HG02852 (cell line): ENCODE measurements at regions not wholly inside any gene's neighbourhood (a gene's known extent, or its start where the extent isn't known, plus 50 kb on each side); places are given as distances from the start of the nearest gene placed in this dataset.
"Not testable (repeated sequence)": the region's sequence is repeated elsewhere in the genome, so short reads cannot be mapped to it uniquely, and the experiment has no call there.

Experiments used
- ATAC-seq: cut with Tn5 transposase; IDR thresholded peaks from one replicate; pipeline ENCODE4 v1.9.1; 2021; ENCODE audit warnings: mild to moderate bottlenecking, moderate library complexity; ENCODE audit not compliant: unreplicated experiment

GRCh38 chr3:95781598-95781997, 1032.8 kb upstream of the EPHA6 start:
- no peak for ATAC-seq

DNA sequence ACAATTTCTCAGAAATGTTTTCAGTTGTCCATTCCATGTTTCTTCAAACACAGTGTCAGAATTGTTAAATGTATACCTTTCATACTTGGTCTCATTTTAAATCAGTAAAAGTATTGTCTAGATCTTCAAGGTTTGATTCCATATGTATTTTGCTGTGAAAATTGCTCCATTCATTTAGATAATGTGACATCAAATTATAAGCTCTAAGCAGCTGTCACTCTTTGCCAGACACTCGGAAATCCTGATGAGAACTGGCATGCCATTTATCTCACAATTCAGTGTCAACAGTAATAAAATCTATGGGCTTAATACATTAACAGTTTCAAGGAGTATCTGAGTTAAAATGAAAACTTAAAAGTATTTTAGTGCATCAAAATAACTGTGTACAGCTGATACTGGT, 1025.3 kb upstream of the EPHA6 start:
- no peak for ATAC-seq

DNA sequence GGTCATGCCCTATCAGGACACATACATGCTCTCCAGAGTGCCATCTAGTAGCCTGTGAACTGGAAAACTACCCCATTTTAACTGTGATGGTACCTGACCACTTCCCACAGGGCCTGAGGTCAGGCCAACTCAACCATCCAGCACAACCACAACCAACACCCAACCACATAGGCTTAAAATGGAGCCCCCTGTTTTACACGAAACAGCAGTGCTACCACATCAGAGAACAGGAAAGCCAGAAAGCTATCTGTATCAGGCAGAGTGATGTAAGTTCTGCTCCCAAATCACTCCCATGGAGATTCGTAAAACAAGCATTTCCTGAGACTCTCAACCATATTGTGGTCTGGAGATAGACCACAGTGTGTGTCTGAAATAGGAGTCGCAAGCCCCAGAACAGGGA, 1017.3 kb upstream of the EPHA6 start:
- ATAC-seq, result no peak

DNA sequence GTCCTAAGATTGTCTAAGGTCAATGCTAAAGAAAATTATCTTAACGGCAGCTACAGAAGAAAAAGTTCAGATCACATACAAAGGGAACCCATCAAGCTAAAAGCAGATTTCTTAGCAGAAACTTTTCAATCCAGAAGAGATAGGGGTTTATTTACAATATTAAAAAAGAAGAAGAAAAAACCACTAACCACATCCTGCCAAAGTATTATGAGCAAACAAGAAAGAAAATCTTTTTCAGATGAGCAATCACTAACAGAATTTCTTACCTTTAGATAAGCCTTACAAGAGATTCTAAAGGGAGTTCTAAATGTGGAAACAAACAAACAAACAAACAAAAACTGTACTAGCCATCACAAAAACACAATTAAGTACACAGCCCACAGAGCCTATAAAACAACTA, 1015.8 kb upstream of the EPHA6 start:
- ATAC-seq, result no peak

- ATAC-seq, result no peak
These were observed 1003.9 kb upstream of the EPHA6 start for GRCh38 chr3:95810462-95810861.

DNA sequence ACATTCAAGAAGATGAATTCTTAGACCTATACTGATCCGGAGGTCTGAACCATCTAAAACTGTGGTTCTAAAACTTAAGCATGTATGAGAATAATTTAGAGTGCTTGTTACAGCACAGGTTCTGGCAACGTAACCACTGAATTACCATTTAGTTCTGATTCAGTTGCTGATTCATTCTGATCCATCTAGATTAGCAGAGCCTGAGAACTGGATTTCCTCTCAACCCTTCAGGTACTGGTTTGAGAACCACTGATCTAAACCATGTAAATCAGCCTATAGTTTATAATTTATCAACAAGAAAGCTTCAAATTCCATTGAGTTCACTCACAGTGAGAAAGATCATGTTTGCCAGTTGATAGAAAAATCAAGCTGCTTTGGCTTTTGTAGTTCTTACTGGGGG, 1001.1 kb upstream of the EPHA6 start:
- no peak for ATAC-seq

GRCh38 chr3:95815828-95816227, 998.6 kb upstream of the EPHA6 start:
- no peak for ATAC-seq

DNA sequence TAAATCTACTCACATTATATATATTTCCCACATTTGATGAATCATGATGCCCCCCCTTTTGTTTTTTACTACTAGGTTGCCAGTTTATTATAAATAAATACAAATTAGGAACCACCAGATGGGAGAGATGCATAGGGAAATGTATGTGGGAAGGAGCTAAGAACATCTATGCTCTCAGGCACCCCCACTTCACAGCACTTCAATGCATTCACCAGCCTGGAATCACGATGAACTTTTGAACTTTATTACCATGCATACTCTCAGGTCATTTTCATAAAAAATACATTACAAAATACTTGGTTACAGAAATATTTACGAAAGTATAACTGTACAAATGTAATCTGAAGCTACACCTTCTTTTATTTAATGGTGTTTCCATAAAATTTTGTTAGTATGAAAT, 988.0 kb upstream of the EPHA6 start:
- no peak for ATAC-seq

GRCh38 chr3:95832146-95832545, 982.2 kb upstream of the EPHA6 start:
- no peak for ATAC-seq

GRCh38 chr3:95860628-95861027, 953.8 kb upstream of the EPHA6 start:
- not testable (repeated sequence) for ATAC-seq

GRCh38 chr3:95883801-95884200, 930.6 kb upstream of the EPHA6 start:
- no peak for ATAC-seq

- ATAC-seq, result no peak
These were observed 927.8 kb upstream of the EPHA6 start for GRCh38 chr3:95886616-95887015.

DNA sequence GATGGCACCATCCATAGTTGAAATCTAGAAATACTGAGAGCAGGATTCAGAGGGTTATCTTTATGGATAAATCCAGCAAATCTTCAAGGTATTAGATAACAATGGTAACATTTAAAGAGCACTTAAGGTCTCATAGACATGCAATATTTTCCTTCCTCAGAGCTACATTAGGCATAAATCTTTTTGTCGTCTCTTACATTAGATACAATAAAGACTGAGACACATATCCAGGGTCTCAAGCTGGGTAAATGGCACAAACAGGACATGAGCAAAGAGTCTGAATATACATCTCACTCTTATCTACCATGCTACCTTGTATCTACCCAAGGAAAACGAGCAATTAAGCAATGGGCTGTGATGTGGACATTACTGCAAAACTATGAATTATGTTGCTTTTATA, 927.3 kb upstream of the EPHA6 start:
- ATAC-seq, result no peak

GRCh38 chr3:95894820-95895219, 919.6 kb upstream of the EPHA6 start:
- ATAC-seq, result no peak

DNA sequence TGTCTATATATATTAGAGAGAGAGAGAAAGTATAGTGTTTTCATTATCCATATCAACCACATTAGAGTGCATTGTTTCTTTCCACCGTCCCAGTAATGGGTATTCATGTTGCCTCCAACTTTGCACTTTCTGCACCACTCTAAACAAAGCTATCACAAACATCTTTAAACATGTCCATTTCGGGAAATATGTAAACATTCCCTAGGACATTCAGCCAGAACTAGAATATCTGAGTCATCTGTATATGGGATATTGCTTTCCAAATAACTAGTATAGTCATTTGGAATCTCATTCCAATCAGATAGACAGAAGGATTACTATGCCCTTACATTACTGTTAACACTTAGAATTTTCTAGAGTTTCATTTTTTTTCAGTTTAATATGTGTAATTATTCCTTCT, 914.9 kb upstream of the EPHA6 start:
- no peak for ATAC-seq

GRCh38 chr3:95899911-95900310, 914.5 kb upstream of the EPHA6 start:
- no peak for ATAC-seq

- ATAC-seq, result no peak
These were observed 912.4 kb upstream of the EPHA6 start for GRCh38 chr3:95901948-95902347.

DNA sequence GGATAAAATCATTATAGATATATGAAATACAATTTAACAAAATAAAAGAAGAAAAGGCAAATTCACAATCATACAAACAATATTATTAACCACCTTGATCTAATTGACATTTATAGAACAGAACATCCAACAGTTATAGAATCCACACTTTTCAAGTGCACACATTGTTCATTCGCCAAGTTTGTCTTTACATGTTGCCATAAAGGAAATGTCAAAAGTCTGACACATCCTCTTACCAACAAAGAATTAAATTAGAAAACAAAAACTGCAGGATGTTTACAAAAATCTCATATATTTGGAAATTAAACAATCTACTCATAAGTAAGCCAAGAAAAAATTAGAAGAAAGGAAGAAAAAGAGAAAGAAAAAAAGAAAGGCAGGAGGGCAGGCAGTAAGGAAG, 909.2 kb upstream of the EPHA6 start:
- ATAC-seq, result no peak

DNA sequence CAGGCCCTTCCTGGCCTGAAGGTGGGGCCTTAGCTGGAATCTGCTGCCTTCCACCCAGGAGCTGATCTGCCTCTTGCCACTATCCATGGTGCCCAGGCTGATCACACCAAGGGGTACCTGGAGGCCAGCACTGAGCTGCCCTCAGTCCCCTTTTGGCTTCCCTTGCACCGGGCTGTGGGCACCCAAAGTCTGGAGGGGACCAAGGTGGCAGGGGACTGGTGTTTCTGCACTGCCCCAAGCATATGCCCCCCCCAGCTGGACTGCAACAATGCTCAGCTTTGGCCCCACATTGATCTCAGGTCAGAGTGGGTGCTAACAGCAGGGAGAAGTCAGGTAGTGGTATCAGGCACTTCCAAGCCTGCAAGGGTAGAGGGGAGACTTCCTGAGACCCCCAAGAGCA, 902.6 kb upstream of the EPHA6 start:
- no peak for ATAC-seq

- ATAC-seq, result no peak
These were observed 890.7 kb upstream of the EPHA6 start for GRCh38 chr3:95923496-95924210.

- no peak for ATAC-seq
These were observed 887.4 kb upstream of the EPHA6 start for GRCh38 chr3:95926904-95927501.

DNA sequence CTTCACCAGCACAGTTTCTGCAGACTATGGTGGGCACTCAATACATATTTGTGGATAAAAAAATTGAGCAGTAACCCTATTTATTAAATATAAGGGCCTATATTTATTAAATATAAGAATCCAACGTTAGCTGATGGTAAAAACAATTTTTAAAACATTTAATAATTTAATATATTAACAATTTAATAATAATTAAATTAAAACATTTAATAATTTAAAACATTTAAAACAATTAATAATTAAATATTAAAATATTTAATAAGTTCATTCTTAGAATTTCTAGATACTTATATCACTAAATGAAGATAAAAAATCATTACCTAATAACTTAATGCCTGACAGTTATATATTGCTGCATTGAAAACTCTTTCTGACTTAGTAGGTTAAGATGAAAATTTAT, 880.2 kb upstream of the EPHA6 start:
- no peak for ATAC-seq

DNA sequence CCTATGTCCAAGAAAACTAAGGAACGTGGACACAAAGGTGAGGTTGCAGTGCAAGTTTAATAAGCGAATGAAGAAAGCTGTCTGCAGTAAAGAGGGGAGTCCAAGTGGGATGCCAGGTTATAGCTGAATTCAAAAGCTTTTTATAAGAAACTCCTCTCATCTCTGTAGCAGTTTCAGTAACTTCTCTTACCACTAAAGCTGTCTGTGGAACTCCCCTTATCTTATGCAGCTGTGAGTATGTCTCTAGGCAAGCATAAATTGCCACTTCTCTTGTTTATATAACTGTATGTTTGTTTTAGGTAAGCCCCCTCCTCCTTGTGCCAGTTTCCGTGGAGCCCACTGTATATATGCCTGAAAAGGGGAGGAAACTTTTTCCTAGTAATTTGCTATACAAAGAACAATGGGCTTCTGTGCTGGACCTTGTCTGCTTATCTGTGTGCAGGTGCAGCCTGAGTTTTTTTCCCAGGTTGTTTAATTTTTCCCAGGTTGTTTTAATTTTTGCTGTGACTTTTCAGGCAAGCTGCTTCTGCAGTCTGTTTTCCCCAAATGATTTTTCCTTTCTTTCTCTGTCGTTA, 875.1 kb upstream of the EPHA6 start:
- no peak for ATAC-seq
